ENCODE measurements at regions not wholly inside any gene's neighbourhood (a gene's known extent, or its start where the extent isn't known, plus 50 kb on each side); places are given as distances from the start of the nearest gene placed in this dataset.

DNA sequence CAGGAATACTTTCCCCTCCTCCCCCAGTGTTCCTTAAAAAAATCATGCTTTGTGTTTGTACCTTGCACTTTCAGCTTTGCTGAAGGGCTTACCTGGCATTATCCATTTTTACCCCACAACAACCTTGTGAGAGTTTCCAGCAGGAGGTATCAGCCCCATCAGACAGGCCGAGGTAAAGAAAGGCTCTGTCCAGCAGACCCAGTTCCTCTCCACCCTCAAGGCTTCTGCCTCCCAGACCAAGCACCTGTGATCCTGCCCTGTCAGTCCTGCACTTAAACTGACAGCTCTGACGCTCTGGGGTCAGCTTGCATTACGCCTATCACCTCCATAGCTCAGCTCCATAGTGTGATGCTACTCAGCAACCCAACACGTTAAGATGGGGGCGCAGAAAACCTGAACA is 803.1 kb downstream of the UQCRFS1 start:
- H3K4me3 Mint-ChIP-seq, result no peak overlapping the region
- H3K27me3 Mint-ChIP-seq (ENCODE audit: low read depth), result no peaks in the 10 kb centered on the region; the same call in 1 of the 2 replicates
- no peak overlapping the region for H4K91ac ChIP-seq (ENCODE audit: insufficient read length, low read depth, low read length)
- no peak overlapping the region for H3T11ph ChIP-seq (ENCODE audit: low read length)
- no peak overlapping the region for H3K4me2 ChIP-seq (ENCODE audit: insufficient read depth, insufficient read length, low read length)
- peaks cover 6 to 10% of the 10 kb centered on the region in 2 experiments for H3K4me1 Mint-ChIP-seq
- H3K23me2 ChIP-seq (ENCODE audit: insufficient read length, low read depth, low read length, poor library complexity, severe bottlenecking), result no peaks in the 10 kb centered on the region
- H3K79me1 ChIP-seq (ENCODE audit: insufficient read depth, low read depth, low read length, poor library complexity, severe bottlenecking), result no peaks in the 10 kb centered on the region
- no peak overlapping the region for H2AFZ ChIP-seq (ENCODE audit: low read length)
- H4K5ac ChIP-seq (ENCODE audit: insufficient read length, low read depth, low read length), result no peak overlapping the region
- H2BK5ac ChIP-seq (ENCODE audit: insufficient read length, low read length), result no peak overlapping the region
- no peak overlapping the region for H4K8ac ChIP-seq (replicated peaks; ENCODE audit: insufficient read length, low read depth, low read length)
- no peak overlapping the region for H2BK120ac ChIP-seq (ENCODE audit: low read depth, low read length, poor library complexity, severe bottlenecking)
- H4K20me1 ChIP-seq (ENCODE audit: control insufficient read depth, insufficient read depth, insufficient read length), result no peaks in the 10 kb centered on the region
- no peak overlapping the region for H2BK15ac ChIP-seq (ENCODE audit: low read depth, low read length)
- H2AK5ac ChIP-seq (ENCODE audit: insufficient read length, low read length), result no peak overlapping the region
- no peak overlapping the region for H2BK12ac ChIP-seq (ENCODE audit: insufficient read length, low read depth, low read length)
- H3K9me3 ChIP-seq (ENCODE audit: control insufficient read depth, low read depth, low read length), result no peaks in the 10 kb centered on the region
- no peak for DNase-seq
- H2BK20ac ChIP-seq (ENCODE audit: low read depth, low read length, poor library complexity, severe bottlenecking), result no peak overlapping the region
- no peak overlapping the region for H3K4ac ChIP-seq (ENCODE audit: low read depth, low read length)
- H3K36me3 Mint-ChIP-seq (ENCODE audit: insufficient read depth in 1 of 3, low read depth in 3 of 3), result no peaks in the 10 kb centered on the region; a peak in 1 of 7 replicates
- H3K4me1 ChIP-seq (ENCODE audit: insufficient read depth, low read length), result no peaks in the 10 kb centered on the region
- no peak overlapping the region for H3K14ac ChIP-seq (ENCODE audit: insufficient read depth, low read length)
- TF ChIP-seq CTCF (conservative IDR thresholded peaks at IDR 0.05), result no peak
- H3K18ac ChIP-seq (ENCODE audit: insufficient read length, low read depth, low read length), result no peak overlapping the region
- H3K56ac ChIP-seq (ENCODE audit: insufficient read length, low read depth, low read length), result no peak overlapping the region
- H3K27ac ChIP-seq (ENCODE audit: insufficient read length, low read depth, low read length), result no peak overlapping the region
- no peaks in the 10 kb centered on the region for H3K79me2 ChIP-seq (ENCODE audit: insufficient read depth, low read length)
- no peak overlapping the region for H3K27ac Mint-ChIP-seq
- no peak overlapping the region for H3K23ac ChIP-seq (ENCODE audit: insufficient read length, low read depth, low read length)
- H3K9ac ChIP-seq (ENCODE audit: extremely low read depth, insufficient read length, low read length), result no peak overlapping the region
- no peaks in the 10 kb centered on the region; a peak in 1 of 5 replicates for H3K9me3 Mint-ChIP-seq
- H3K27me3 ChIP-seq (ENCODE audit: insufficient read depth, low read length), result no peaks in the 10 kb centered on the region
- no CpG with 5 or more reads among the region's 5 CpGs for WGBS (ENCODE audit: extremely low coverage, insufficient read length, low lambda C conversion rate)
